SK-N-SH (cell line): ENCODE measurements at regions not wholly inside any gene's neighbourhood (a gene's known extent, or its start where the extent isn't known, plus 50 kb on each side); places are given as distances from the start of the nearest gene placed in this dataset.

Source experiments
- CTCF ChIA-PET: fragments of 300-600, 350-600 bp; formaldehyde crosslinking; extraction: SDS; loops from one replicate; lab custom pipeline; 2021; lab: Yijun Ruan, JAX
- POLR2A ChIA-PET: fragments of 350-600 bp; sonication (Branson Sonifier 250); formaldehyde crosslinking; extraction: SDS; loops from one replicate; lab custom pipeline; 2020; ENCODE audit warnings: antibody characterized with exemption, inconsistent platforms; lab: Yijun Ruan, JAX
- DNase-seq: peaks from one replicate; pipeline ENCODE4 v3.0.0; 2012
- H2AFZ ChIP-seq: fragments of 200-600 bp; sonication (generic); 2 replicates; pipeline ENCODE4 v1.8.1; 2016; ENCODE audit warnings: antibody characterized with exemption, mild to moderate bottlenecking, low read depth
- H3F3A ChIP-seq: fragments of 200-600 bp; sonication (generic); replicated peaks from 2 replicates; pipeline ENCODE3; 2016; ENCODE audit warnings: antibody characterized with exemption, mild to moderate bottlenecking; ENCODE audit not compliant: insufficient read depth
- H3K27ac ChIP-seq, 2 experiments: fragments of 200-500 bp in 1 of 2; fragments of 200-600 bp in 1 of 2; sonication (Bioruptor generic) in 1 of 2; sonication (generic), shearing (Covaris generic) in 1 of 2; 2 replicates each; pipeline versions ENCODE4 v1.5.1 to v1.6.1; 2014 to 2016; ENCODE audit warnings: low read depth in 2 of 2, inconsistent platforms in 1 of 2, low read length in 1 of 2, mild to moderate bottlenecking in 1 of 2, mixed read lengths in 1 of 2
- H3K27me3 ChIP-seq: fragments of 200-600 bp; sonication (generic), shearing (Covaris generic); 2 replicates; pipeline ENCODE4 v1.6.1; 2016; ENCODE audit warnings: mixed run types; ENCODE audit not compliant: insufficient read depth
- H3K36me3 ChIP-seq, 2 experiments: fragments of 200-500 bp in 1 of 2; fragments of 200-600 bp in 1 of 2; sonication (Bioruptor generic) in 1 of 2; sonication (generic) in 1 of 2; replicated peaks in 1 of 2; 2 replicates each; pipeline versions ENCODE3 to v1.5.1; 2014 to 2016; ENCODE audit warnings: low read length in 1 of 2, mild to moderate bottlenecking in 1 of 2; ENCODE audit not compliant: insufficient read depth in 2 of 2, control insufficient read depth in 1 of 2
- H3K4me1 ChIP-seq, 2 experiments: fragments of 200-500 bp in 1 of 2; fragments of 200-600 bp in 1 of 2; sonication (Bioruptor generic) in 1 of 2; sonication (generic), shearing (Covaris generic) in 1 of 2; 2 replicates each; pipeline versions ENCODE4 v1.5.1 to v1.6.1; 2014 to 2016; ENCODE audit warnings: low read depth in 1 of 2, low read length in 1 of 2, mixed run types in 1 of 2; ENCODE audit not compliant: insufficient read depth in 2 of 2, control insufficient read depth in 1 of 2
- H3K4me2 ChIP-seq: fragments of 200-600 bp; sonication (generic), shearing (Covaris generic); 2 replicates; pipeline ENCODE4 v1.6.1; 2017; ENCODE audit warnings: mixed run types
- H3K4me3 ChIP-seq, 2 experiments: fragments of 200-500 bp in 1 of 2; fragments of 200-600 bp in 1 of 2; sonication (Bioruptor generic) in 1 of 2; sonication (generic), shearing (Covaris generic) in 1 of 2; 2 replicates each; pipeline versions ENCODE4 v1.5.1 to v1.8.1; 2014 to 2016; ENCODE audit warnings: low read depth in 2 of 2, inconsistent platforms in 1 of 2, low read length in 1 of 2, mild to moderate bottlenecking in 1 of 2, mixed read lengths in 1 of 2, moderate library complexity in 1 of 2
- H3K79me2 ChIP-seq: fragments of 200-600 bp; sonication (generic); 2 replicates; pipeline ENCODE4 v1.8.1; 2017; ENCODE audit warnings: mild to moderate bottlenecking; ENCODE audit not compliant: insufficient read depth
- H3K9ac ChIP-seq: fragments of 200-600 bp; sonication (generic); 2 replicates; pipeline ENCODE4 v1.6.1; 2017; ENCODE audit warnings: mixed run types
- H3K9me2 ChIP-seq: fragments of 200-600 bp; sonication (generic); 2 replicates; pipeline ENCODE4 v1.6.1; 2017; ENCODE audit warnings: mixed run types
- H3K9me3 ChIP-seq: fragments of 200-600 bp; sonication (generic); 2 replicates; pipeline ENCODE4 v1.6.1; 2017; ENCODE audit warnings: mixed run types, mild to moderate bottlenecking, moderate library complexity
- H4K20me1 ChIP-seq: fragments of 200-600 bp; sonication (generic); 2 replicates; pipeline ENCODE4 v1.6.1; 2017; ENCODE audit warnings: mild to moderate bottlenecking, mixed run types; ENCODE audit not compliant: insufficient read depth
- ELF1 ChIP-seq: IDR thresholded peaks from 2 replicates; pipeline ENCODE4 v1.4.0; 2012
- EZH2phosphoT487 ChIP-seq: fragments of 200-600 bp; sonication (generic); IDR thresholded peaks from 2 replicates; pipeline ENCODE4 v1.6.1; 2017; ENCODE audit warnings: low read depth, mixed run types, mild to moderate bottlenecking, antibody characterized with exemption, moderate library complexity, borderline replicate concordance
- FOXJ3 ChIP-seq: sonication (generic); formaldehyde crosslinking; IDR thresholded peaks from 2 replicates; pipeline ENCODE4 v1.5.1; 2020; ENCODE audit warnings: mild to moderate bottlenecking, missing genetic modification reagents
- FOXM1 ChIP-seq: IDR thresholded peaks from 2 replicates; pipeline ENCODE4 v1.4.0; 2012; ENCODE audit warnings: low read depth, mild to moderate bottlenecking
- GABPA ChIP-seq: IDR thresholded peaks from 2 replicates; pipeline ENCODE4 v1.4.0; 2012; ENCODE audit warnings: low read depth, mild to moderate bottlenecking
- JUND ChIP-seq: IDR thresholded peaks from 2 replicates; pipeline ENCODE4 v1.4.0; 2012
- MAX ChIP-seq: IDR thresholded peaks from 2 replicates; pipeline ENCODE4 v1.4.0; 2012; ENCODE audit warnings: low read depth
- MEF2A ChIP-seq: IDR thresholded peaks from 2 replicates; pipeline ENCODE4 v1.4.0; 2012; ENCODE audit warnings: low read depth, borderline replicate concordance
- MXI1 ChIP-seq: IDR thresholded peaks from 2 replicates; pipeline ENCODE4 v1.6.1; 2012; ENCODE audit warnings: mild to moderate bottlenecking, low read depth, low read length, improper control_type of control experiment
- NFIC ChIP-seq: IDR thresholded peaks from 2 replicates; pipeline ENCODE4 v1.4.0; 2012; ENCODE audit warnings: borderline replicate concordance
- POLR2AphosphoS5 ChIP-seq: IDR thresholded peaks from 2 replicates; pipeline ENCODE4 v1.6.1; 2012; ENCODE audit warnings: low read depth, low read length
- RAD21 ChIP-seq: IDR thresholded peaks from 2 replicates; pipeline ENCODE4 v1.6.1; 2012; ENCODE audit warnings: mild to moderate bottlenecking, low read length
- RCOR1 ChIP-seq: fragments of 150-350 bp; IDR thresholded peaks from 2 replicates; pipeline ENCODE4 v1.6.1; 2017; ENCODE audit warnings: antibody characterized with exemption, low read length
- RFX5 ChIP-seq: IDR thresholded peaks from 2 replicates; pipeline ENCODE4 v1.6.1; 2012; ENCODE audit warnings: mild to moderate bottlenecking, improper control_type of control experiment, low read length
- TAF1 ChIP-seq: IDR thresholded peaks from 2 replicates; pipeline ENCODE4 v1.6.1; 2012; ENCODE audit warnings: low read depth, mild to moderate bottlenecking, low read length, moderate library complexity, borderline replicate concordance
- TCF12 ChIP-seq: IDR thresholded peaks from 2 replicates; pipeline ENCODE4 v1.4.0; 2012
- TEAD4 ChIP-seq: IDR thresholded peaks from 2 replicates; pipeline ENCODE4 v1.4.0; 2012; ENCODE audit warnings: mild to moderate bottlenecking, borderline replicate concordance; ENCODE audit not compliant: insufficient read depth
- USF1 ChIP-seq: IDR thresholded peaks from 2 replicates; pipeline ENCODE4 v1.4.0; 2012; ENCODE audit warnings: low read depth, borderline replicate concordance
- YY1 ChIP-seq: IDR thresholded peaks from 2 replicates; pipeline ENCODE4 v1.4.0; 2012; ENCODE audit warnings: low read depth, mild to moderate bottlenecking
- WGBS: methylation state at CpG from one replicate; pipeline ENCODE4 v1.1.6; 2017; ENCODE audit warnings: low lambda C conversion rate; 5-methylcytosine and 5-hydroxymethylcytosine counted together
- TF ChIP-seq, protein P1 (sequence below): IDR thresholded peaks from 2 replicates; pipeline ENCODE4; 2012
- TF ChIP-seq, protein P2 (sequence below): fragments of 150-350 bp; IDR thresholded peaks from 2 replicates; pipeline ENCODE4 v1.6.1; 2016; ENCODE audit warnings: mild to moderate bottlenecking, low read depth, low read length
- TF ChIP-seq, protein P3 (sequence below): IDR thresholded peaks from 2 replicates; pipeline ENCODE4 v1.4.0; 2012; ENCODE audit warnings: low read depth, borderline replicate concordance

DNA sequence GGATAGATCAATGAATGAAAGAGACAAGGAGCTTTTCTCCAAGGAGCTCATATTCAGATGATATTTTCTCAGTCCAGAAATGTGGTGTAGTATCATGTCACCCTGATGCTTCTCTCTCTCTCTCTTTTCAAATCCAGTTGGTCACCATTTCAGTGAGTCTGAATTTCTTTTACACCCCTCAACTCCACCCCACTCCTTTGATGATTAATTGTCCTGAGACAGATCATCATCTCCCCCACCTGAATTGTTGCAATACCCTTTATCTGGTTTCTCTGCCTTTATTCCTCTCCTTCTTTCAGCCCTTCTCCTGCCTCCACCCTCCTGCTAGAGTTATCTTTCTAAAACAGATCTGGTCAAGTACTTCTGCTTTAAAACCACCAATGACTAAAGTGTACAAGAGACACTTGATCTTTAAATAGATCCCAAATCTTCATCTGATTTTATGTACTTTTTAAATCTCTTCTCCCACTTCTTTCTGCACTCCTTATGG lies 299.8 kb downstream of the KLF5 start:
- Histone ChIP-seq H3K4me1 (no peaks in the 10 kb centered on the region), H3K9me3 (no peaks in the 10 kb centered on the region), H4K20me1 (no peaks in the 10 kb centered on the region), H3K27ac (no peak overlapping the region), H2AFZ (no peak overlapping the region), H3K27me3 (no peaks in the 10 kb centered on the region), H3F3A (no peaks in the 10 kb centered on the region), H3K79me2 (no peaks in the 10 kb centered on the region), H3K4me2 (no peak overlapping the region), H3K4me3 (no peak overlapping the region), H3K9ac (no peak overlapping the region), H3K9me2 (no peaks in the 10 kb centered on the region), H3K36me3 (no peaks in the 10 kb centered on the region)
- no peak for DNase-seq
- POLR2A ChIA-PET = no interaction called here
- TF ChIP-seq TCF12 (no peak), FOXM1 (no peak), EZH2phosphoT487 (no peak), RFX5 (no peak), MXI1 (no peak), JUND (no peak), TEAD4 (no peak), RCOR1 (no peak)
- TF ChIP-seq, protein P1, sequence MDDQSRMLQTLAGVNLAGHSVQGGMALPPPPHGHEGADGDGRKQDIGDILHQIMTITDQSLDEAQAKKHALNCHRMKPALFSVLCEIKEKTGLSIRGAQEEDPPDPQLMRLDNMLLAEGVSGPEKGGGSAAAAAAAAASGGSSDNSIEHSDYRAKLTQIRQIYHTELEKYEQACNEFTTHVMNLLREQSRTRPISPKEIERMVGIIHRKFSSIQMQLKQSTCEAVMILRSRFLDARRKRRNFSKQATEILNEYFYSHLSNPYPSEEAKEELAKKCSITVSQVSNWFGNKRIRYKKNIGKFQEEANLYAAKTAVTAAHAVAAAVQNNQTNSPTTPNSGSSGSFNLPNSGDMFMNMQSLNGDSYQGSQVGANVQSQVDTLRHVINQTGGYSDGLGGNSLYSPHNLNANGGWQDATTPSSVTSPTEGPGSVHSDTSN = no peak
- CTCF ChIA-PET = interaction anchor here (0.8 kb wide), 1 partner anchor 14 kb away, joined by 3 read pairs; no protein-coding TSS in a partner anchor

DNA sequence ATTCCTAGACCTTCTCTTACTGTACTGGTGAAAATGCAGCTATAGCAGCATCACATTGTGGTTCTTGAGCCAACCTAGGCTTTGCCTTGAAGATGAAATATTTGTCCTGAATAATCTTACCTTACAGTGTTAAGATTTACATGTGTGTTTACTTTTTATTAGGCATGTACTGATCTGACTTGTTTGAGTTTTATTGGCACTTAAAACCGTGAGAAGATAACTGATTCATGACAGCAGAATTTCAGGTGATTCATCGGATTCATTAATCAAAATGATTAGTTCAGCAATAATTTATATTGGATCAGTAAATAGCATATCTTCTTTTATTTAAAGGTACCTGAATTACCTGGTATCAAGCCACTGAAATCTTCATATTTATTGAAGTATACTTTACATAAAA lies 296.3 kb downstream of the KLF5 start:
- Histone ChIP-seq H3K4me2 (no peak overlapping the region), H3K79me2 (no peaks in the 10 kb centered on the region), H3K9me2 (no peaks in the 10 kb centered on the region), H3K9me3 (no peaks in the 10 kb centered on the region), H3K27me3 (no peaks in the 10 kb centered on the region), H3F3A (no peaks in the 10 kb centered on the region), H4K20me1 (no peaks in the 10 kb centered on the region), H3K4me1 (no peaks in the 10 kb centered on the region), H3K36me3 (no peaks in the 10 kb centered on the region), H3K4me3 (no peak overlapping the region), H3K9ac (no peak overlapping the region), H2AFZ (no peak overlapping the region), H3K27ac (no peak overlapping the region)
- ChIA-PET POLR2A (no interaction called here), CTCF (no interaction called here)
- no peak for TF ChIP-seq FOXJ3 (CRISPR knock-in tag)
- TF ChIP-seq RAD21 = no peak
- DNase-seq = no peak
- 34% methylated on average over 2 of the region's 2 CpGs for WGBS

DNA sequence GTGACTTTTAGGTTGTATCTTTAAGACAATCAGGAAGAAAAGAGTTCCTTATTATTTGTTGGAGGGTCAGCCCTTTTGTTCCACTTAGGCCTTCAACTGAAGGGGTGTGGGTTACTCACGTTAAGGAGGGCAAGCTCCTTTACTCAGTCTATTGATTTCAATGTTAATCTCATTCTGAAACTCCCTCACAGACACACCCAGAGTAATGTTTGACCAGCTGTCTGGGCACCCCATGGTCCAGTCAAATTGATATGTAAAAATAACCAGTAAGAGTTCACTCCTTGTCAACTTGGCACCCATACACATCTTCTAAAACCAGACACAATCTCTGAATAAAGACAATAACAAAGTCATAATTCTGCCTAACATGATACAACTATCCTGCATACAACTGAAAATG lies 292.9 kb downstream of the KLF5 start:
- Histone ChIP-seq H4K20me1 (no peaks in the 10 kb centered on the region), H3K9ac (no peak overlapping the region), H3F3A (no peaks in the 10 kb centered on the region), H3K4me3 (no peak overlapping the region), H3K4me2 (no peak overlapping the region), H3K4me1 (no peaks in the 10 kb centered on the region), H3K36me3 (no peaks in the 10 kb centered on the region), H3K27me3 (no peaks in the 10 kb centered on the region), H3K27ac (no peak overlapping the region), H3K9me2 (no peaks in the 10 kb centered on the region), H3K79me2 (no peaks in the 10 kb centered on the region), H2AFZ (no peak overlapping the region), H3K9me3 (no peaks in the 10 kb centered on the region)
- ChIA-PET POLR2A (no interaction called here), CTCF (no interaction called here)
- WGBS = 36% methylated on average over 1 of the region's 1 CpG
- DNase-seq = no peak
- TF ChIP-seq ELF1 = no peak
- TF ChIP-seq, protein P2, sequence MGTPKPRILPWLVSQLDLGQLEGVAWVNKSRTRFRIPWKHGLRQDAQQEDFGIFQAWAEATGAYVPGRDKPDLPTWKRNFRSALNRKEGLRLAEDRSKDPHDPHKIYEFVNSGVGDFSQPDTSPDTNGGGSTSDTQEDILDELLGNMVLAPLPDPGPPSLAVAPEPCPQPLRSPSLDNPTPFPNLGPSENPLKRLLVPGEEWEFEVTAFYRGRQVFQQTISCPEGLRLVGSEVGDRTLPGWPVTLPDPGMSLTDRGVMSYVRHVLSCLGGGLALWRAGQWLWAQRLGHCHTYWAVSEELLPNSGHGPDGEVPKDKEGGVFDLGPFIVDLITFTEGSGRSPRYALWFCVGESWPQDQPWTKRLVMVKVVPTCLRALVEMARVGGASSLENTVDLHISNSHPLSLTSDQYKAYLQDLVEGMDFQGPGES = no peak
- no peak for TF ChIP-seq GABPA
- TF ChIP-seq YY1 = no peak
- no peak for TF ChIP-seq NFIC
- no peak for TF ChIP-seq MEF2A
- no peak for TF ChIP-seq USF1
- no peak for TF ChIP-seq TAF1
- TF ChIP-seq POLR2AphosphoS5 = no peak
- TF ChIP-seq, protein P3, sequence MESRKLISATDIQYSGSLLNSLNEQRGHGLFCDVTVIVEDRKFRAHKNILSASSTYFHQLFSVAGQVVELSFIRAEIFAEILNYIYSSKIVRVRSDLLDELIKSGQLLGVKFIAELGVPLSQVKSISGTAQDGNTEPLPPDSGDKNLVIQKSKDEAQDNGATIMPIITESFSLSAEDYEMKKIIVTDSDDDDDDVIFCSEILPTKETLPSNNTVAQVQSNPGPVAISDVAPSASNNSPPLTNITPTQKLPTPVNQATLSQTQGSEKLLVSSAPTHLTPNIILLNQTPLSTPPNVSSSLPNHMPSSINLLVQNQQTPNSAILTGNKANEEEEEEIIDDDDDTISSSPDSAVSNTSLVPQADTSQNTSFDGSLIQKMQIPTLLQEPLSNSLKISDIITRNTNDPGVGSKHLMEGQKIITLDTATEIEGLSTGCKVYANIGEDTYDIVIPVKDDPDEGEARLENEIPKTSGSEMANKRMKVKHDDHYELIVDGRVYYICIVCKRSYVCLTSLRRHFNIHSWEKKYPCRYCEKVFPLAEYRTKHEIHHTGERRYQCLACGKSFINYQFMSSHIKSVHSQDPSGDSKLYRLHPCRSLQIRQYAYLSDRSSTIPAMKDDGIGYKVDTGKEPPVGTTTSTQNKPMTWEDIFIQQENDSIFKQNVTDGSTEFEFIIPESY = no peak
- no peak for TF ChIP-seq MAX
- no peak for TF ChIP-seq TEAD4
- TF ChIP-seq MXI1 = no peak
